HuH-7 (cell line): ENCODE measurements at regions not wholly inside any gene's neighbourhood (a gene's known extent, or its start where the extent isn't known, plus 50 kb on each side); places are given as distances from the start of the nearest gene placed in this dataset.
"Not testable (repeated sequence)": the region's sequence is repeated elsewhere in the genome, so short reads cannot be mapped to it uniquely, and the experiment has no call there.

Experiments
- DNase-seq: peaks from one replicate; pipeline ENCODE4 v3.0.0; 2011; ENCODE audit warnings: low spot score

GRCh38 chr6:140535511-140535910, 1161.1 kb upstream of the CITED2 start:
- DNase-seq: no peak

- DNase-seq: no peak
Observed at GRCh38 chr6:140533526-140533925, 1159.1 kb upstream of the CITED2 start.

GRCh38 chr6:140504776-140505175, 1130.3 kb upstream of the CITED2 start:
- DNase-seq: no peak

- DNase-seq: no peak
Observed at GRCh38 chr6:140500849-140501248, 1126.4 kb upstream of the CITED2 start.

- no peak for DNase-seq
Observed at GRCh38 chr6:140499607-140500006, 1125.2 kb upstream of the CITED2 start.

- DNase-seq: no peak
Observed at GRCh38 chr6:140494321-140495108, 1120.1 kb upstream of the CITED2 start.

- not testable (repeated sequence) for DNase-seq
Observed at GRCh38 chr6:140493470-140493869, 1119.0 kb upstream of the CITED2 start.

GRCh38 chr6:140490081-140490480, 1115.6 kb upstream of the CITED2 start:
- no peak for DNase-seq

GRCh38 chr6:140487586-140487985, 1113.1 kb upstream of the CITED2 start:
- DNase-seq: no peak

- no peak for DNase-seq
Observed at GRCh38 chr6:140486450-140487361, 1112.3 kb upstream of the CITED2 start.

- no peak for DNase-seq
Observed at GRCh38 chr6:140485740-140486449, 1111.4 kb upstream of the CITED2 start.

- no peak for DNase-seq
Observed at GRCh38 chr6:140480852-140481251, 1106.4 kb upstream of the CITED2 start.

GRCh38 chr6:140478631-140479030, 1104.2 kb upstream of the CITED2 start:
- no peak for DNase-seq

GRCh38 chr6:140475086-140475485, 1100.6 kb upstream of the CITED2 start:
- DNase-seq: no peak

- DNase-seq: no peak
Observed at GRCh38 chr6:140464720-140465119, 1090.3 kb upstream of the CITED2 start.

GRCh38 chr6:140463312-140463710, 1088.9 kb upstream of the CITED2 start:
- DNase-seq: no peak

GRCh38 chr6:140462453-140463311, 1088.2 kb upstream of the CITED2 start:
- no peak for DNase-seq

- no peak for DNase-seq
Observed at GRCh38 chr6:140462076-140462452, 1087.6 kb upstream of the CITED2 start.

GRCh38 chr6:140460267-140460666, 1085.8 kb upstream of the CITED2 start:
- no peak for DNase-seq

- no peak for DNase-seq
Observed at GRCh38 chr6:140459209-140459608, 1084.8 kb upstream of the CITED2 start.

- no peak for DNase-seq
Observed at GRCh38 chr6:140446241-140446640, 1071.8 kb upstream of the CITED2 start.
